H1 (cell line): ENCODE measurements at regions not wholly inside any gene's neighbourhood (a gene's known extent, or its start where the extent isn't known, plus 50 kb on each side); places are given as distances from the start of the nearest gene placed in this dataset.

ENCODE experiments used
- CBX5 ChIP-seq: fragments of 300-800, 300-1000 bp; sonication (generic); IDR thresholded peaks from 2 replicates; pipeline ENCODE4 v1.7.1; 2016; ENCODE audit warnings: antibody characterized with exemption, low read length, low read depth
- CHD2 ChIP-seq: IDR thresholded peaks from 2 replicates; pipeline ENCODE4 v1.6.1; 2012; ENCODE audit warnings: low read length, improper control_type of control experiment
- CTCF ChIP-seq, 3 experiments: IDR thresholded peaks; 1 replicate in 2 of 3; 2 replicates in 1 of 3; pipeline versions ENCODE4 v1.5.1 to v1.6.1; 2011; ENCODE audit warnings: low read length in 3 of 3, mild to moderate bottlenecking in 3 of 3, inconsistent platforms in 2 of 3, low read depth in 1 of 3, moderate library complexity in 1 of 3; ENCODE audit not compliant: insufficient read depth in 1 of 3; ENCODE audit errors: control extremely low read depth in 1 of 3
- E2F6 ChIP-seq: IDR thresholded peaks from 2 replicates; pipeline ENCODE4 v1.6.1; 2012; ENCODE audit warnings: inconsistent platforms
- EZH2 ChIP-seq: fragments of 200-600 bp; sonication (generic); IDR thresholded peaks from 2 replicates; pipeline ENCODE4 v1.7.1; 2012; ENCODE audit warnings: low read depth, mild to moderate bottlenecking, moderate library complexity, low read length, inconsistent platforms; ENCODE audit not compliant: severe bottlenecking
- JUND ChIP-seq: IDR thresholded peaks from 2 replicates; pipeline ENCODE4 v1.6.1; 2011; ENCODE audit warnings: mild to moderate bottlenecking, improper control_type of control experiment, low read length
- POLR2AphosphoS5 ChIP-seq: IDR thresholded peaks from 2 replicates; pipeline ENCODE4 v1.6.1; 2011; ENCODE audit warnings: low read depth, low read length
- SIX5 ChIP-seq: IDR thresholded peaks from 2 replicates; pipeline ENCODE4 v1.6.1; 2011; ENCODE audit warnings: mild to moderate bottlenecking, low read depth, low read length
- TBP ChIP-seq: IDR thresholded peaks from 2 replicates; pipeline ENCODE4 v1.6.1; 2011; ENCODE audit warnings: low read depth, low read length, improper control_type of control experiment
- TEAD4 ChIP-seq: IDR thresholded peaks from 2 replicates; pipeline ENCODE4 v1.6.1; 2012; ENCODE audit warnings: low read depth, low read length, inconsistent platforms, mixed read lengths

- TF ChIP-seq CTCF (IDR thresholded peaks at IDR 0.05; ENCODE audit: control extremely low read depth in 1 of 3, insufficient read depth in 1 of 3, low read depth in 1 of 3, low read length in 3 of 3) (no peak), POLR2AphosphoS5 (no peak), JUND (no peak), E2F6 (no peak), TBP (no peak), CHD2 (no peak), EZH2 (no peak), TEAD4 (no peak), CBX5 (no peak), SIX5 (no peak)
Measured at GRCh38 chr6:22199771-22200170, 97.1 kb downstream of the PRL start.
